Amygdala (tissue), 56 donors: ENCODE measurements at regions not wholly inside any gene's neighbourhood (a gene's known extent, or its start where the extent isn't known, plus 50 kb on each side); places are given as distances from the start of the nearest gene placed in this dataset.

Source experiments
- DNase-seq, 56 donors: peaks; one replicate each; lab custom pipeline; 2025; lab: John Stamatoyannopoulos, UW

GRCh38 chr1:81369833-81370232 is 430.9 kb upstream of the ADGRL2 start:
- no peak for DNase-seq

- DNase-seq, result no peak
These were observed 434.6 kb upstream of the ADGRL2 start for GRCh38 chr1:81366173-81366572.

DNA sequence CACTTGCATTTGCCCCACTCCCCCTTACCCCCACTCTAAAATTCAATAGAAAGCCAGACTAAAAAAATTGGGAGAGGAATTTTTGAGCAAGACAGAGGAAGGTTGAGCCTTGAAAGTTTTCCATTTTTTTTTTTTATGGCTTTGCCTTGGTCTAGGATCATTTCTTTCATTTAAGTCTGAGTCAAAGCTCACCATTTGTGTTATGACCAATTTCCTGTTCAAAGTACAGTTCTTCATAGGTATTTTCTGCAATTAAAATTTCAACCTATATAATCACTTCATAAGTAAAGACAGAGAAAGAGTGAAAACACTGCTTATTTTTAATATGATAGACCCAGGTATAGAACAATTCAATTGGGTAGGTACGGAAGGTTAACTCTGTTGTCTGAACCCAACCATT is 436.6 kb upstream of the ADGRL2 start:
- no peak for DNase-seq

DNA sequence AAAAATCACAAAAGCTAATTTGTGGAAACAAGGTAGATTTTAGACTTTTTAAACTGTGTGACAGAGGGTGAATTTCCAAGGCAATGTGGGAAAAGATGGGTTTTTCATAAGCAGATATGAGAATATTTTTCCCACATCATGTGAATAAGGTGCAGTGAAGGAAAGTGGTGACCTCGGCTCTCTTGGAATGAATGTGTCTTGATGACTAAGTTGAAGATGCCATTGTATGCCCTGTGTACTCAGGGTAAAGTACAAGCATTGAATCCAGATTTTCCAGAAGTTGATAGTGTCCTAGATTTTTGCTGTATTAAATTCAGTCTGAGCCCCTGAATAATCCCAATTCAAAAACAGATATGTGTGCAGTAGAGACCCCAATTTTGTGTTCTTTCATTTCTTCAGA is 442.6 kb upstream of the ADGRL2 start:
- no peak for DNase-seq

DNA sequence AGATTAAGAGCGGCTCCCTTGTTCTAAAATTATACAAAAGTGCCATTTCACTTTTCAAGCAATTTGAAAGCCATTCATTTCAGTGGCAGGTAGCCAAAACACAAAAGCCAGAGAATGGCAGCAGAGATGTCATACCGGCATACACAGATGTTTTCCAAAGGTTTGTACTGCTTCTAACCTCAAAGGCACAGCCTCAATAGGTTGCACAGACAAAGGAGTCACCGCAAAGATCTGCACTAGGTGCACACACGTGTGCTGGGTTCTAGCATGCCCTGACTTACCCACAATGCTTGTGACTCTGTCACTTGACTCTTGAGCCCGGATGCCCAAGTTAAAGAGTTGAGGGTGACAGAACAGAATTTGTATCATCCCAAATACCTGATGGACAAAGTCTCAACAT is 448.9 kb upstream of the ADGRL2 start:
- DNase-seq, result no peak

- DNase-seq, result no peak
These were observed 451.4 kb upstream of the ADGRL2 start for GRCh38 chr1:81349194-81349965.

DNA sequence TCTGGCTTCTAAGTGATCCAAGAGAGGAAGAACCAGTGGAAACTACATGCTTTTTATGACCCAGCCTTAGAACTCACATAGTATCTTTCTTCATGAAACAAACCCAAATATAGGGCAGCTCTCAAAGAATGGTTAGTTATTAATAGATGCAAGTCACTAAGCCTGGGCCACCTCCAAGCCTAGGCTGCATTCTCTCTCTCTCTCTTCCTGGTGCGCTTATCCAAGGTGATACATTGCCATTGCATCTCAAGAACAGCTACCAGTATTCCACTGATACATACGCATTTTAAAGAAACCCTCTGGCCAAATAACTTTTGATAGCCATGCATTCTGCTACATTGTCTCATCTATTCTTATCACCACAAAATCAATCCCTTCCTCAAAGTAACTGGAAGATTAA is 455.6 kb upstream of the ADGRL2 start:
- DNase-seq, result no peak

GRCh38 chr1:81340239-81340638 is 460.5 kb upstream of the ADGRL2 start:
- no peak for DNase-seq

- no peak for DNase-seq
These were observed 463.5 kb upstream of the ADGRL2 start for GRCh38 chr1:81337226-81337625.

DNA sequence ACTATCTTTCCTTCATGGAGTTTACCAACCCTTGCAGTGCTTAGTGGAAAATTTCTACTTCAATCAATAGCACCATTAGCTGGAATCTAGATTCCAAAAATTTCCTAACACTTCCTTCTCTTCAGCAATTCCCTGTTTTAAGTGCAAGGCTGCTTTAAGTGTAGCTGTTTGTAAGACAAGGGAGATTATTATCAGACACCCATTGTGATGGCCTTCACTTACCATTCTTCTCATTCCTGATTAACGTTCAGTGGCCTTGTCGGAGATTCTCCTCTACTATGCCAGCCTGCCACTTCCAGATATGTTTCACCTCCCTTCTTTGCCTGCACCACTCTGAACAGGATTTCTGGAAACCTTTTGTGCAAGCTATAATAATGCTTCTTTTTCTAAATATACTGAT is 464.9 kb upstream of the ADGRL2 start:
- no peak for DNase-seq

DNA sequence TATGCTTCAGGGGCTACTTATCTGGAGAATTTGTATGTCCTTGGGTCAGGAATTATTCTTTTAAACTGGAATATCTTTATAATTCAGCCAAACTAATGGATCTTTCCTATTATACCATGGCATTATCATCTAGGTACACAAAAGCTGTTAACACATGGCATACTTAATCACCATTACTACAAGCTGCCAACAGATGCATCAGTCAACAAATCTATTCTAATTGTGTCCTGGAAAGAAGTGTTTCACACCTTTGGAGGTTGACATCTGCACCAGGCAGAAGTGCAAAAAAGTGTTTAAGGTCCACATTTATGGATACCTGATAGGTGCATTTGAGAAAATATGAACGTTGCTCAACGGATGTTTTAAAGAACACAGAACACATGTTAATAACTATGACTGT is 470.2 kb upstream of the ADGRL2 start:
- no peak for DNase-seq

DNA sequence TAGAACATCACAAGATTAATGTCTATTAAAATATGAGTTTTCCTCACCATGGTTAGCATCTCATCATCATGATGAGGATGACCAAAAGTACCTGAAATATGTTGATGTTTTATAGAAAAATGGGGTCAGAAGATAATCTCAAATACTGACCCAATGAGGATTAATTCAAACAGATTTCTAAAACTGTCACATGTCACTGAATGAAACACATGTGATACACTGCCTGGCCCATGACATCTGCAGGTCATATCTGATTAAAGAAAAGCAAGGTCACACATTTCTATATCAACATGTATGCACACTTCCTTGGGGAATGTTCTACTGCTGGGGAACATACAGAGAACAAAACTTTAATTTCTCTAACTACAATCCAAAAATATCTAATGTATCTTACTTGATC is 470.6 kb upstream of the ADGRL2 start:
- no peak for DNase-seq

- DNase-seq, result no peak
These were observed 471.7 kb upstream of the ADGRL2 start for GRCh38 chr1:81329041-81329440.

GRCh38 chr1:81327743-81328142 is 473.0 kb upstream of the ADGRL2 start:
- DNase-seq, result no peak

- no peak for DNase-seq
These were observed 473.5 kb upstream of the ADGRL2 start for GRCh38 chr1:81327103-81327710.

DNA sequence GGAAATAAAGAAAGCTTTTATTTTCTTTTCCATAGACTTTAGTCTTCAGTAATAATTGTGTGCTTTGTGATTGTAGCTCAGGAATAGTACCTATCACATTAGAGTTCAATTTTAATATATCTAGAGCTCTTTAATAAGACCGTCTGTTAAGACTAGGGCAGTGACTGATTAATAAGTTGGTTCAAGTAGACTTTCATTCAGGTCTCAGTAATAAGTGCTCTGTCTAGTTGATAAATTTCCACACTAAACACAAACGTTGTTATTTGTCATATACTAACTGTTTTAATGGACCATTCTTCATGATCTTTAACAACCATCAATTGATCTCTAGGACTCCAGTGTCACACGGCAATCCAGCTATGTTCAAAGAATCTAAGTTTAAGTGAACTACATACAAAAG is 474.5 kb upstream of the ADGRL2 start:
- DNase-seq, result no peak

DNA sequence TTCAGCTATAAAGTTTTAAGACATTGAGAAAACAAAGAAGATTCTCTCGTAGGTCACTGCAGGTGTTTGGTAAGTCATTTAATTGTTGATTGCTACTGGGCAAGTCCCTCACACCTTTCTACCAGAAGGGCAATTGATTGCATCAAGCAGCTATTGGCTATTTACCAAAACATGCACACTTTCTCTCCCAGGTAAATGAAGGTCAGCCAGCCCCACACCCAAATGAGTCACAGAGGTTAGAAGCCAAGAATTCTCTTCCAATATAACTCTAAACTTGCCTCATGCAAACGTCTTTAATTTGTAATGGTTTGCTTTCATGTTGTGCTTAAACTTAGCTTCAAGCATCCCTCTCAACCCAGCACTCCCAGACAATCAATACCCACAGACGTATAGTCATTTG is 475.3 kb upstream of the ADGRL2 start:
- no peak for DNase-seq

- no peak for DNase-seq
These were observed 476.9 kb upstream of the ADGRL2 start for GRCh38 chr1:81323862-81324261.

DNA sequence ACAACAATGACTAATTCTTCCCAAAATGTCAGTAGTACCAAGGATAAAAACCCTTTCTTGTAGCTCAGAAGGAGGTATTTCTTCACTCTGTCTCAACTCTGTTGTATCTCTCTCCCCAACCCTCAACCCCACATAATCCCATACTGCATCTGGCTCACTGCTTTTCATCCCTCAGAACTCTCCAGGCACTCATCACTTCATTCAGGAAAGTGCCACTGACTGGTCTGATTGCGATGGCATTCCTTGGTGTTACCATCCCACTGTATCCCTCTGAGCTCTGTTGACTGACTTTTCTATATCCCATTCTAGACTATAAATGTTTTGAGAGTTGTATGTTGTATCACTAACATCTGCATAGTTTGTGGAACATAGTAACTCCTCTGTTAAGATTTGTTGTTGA is 483.5 kb upstream of the ADGRL2 start:
- no peak for DNase-seq

- DNase-seq, result no peak
These were observed 486.1 kb upstream of the ADGRL2 start for GRCh38 chr1:81314513-81315233.

GRCh38 chr1:81313289-81313688 is 487.4 kb upstream of the ADGRL2 start:
- no peak for DNase-seq

DNA sequence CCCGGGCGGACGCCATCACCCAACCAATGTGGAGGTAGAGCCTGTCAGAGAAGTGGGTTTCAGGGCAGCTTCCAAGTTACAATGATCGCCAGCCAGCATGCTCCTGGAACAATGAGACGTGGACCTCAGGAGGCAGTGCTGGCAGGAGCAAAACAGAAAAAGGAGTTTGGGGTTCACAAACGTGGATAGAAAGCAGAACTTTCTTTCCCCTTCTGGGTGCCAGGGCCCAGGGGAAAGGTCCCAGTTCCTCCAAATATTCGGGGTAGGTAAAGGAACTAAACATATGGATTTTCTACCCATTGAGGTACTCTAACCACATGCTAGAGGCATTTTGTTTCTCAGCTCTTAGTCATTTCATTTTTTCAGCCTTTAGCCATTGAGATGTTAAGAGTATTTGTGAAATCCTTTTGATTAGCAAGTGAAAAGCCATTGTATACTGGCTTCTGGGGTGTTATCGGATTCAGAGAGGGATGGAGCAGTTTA is 488.4 kb upstream of the ADGRL2 start:
- no peak for DNase-seq
